Upper lobe of left lung (tissue), 6 donors: ENCODE measurements at regions not wholly inside any gene's neighbourhood (a gene's known extent, or its start where the extent isn't known, plus 50 kb on each side); places are given as distances from the start of the nearest gene placed in this dataset.

Experiments used
- ATAC-seq, 2 donors: fragments of 200-7000 bp; cut with Tn5 transposase; one replicate each; pipeline ENCODE4 v1.9.1; 2022; ENCODE audit warnings: mild to moderate bottlenecking in 2 of 2, moderate library complexity in 2 of 2; ENCODE audit not compliant: low FRiP score in 2 of 2
- DNase-seq, 2 donors: peaks; one replicate each; pipeline ENCODE4 v3.0.0-alpha.2; 2019 to 2020
- H3K27ac ChIP-seq, 4 donors: fragments of 200-600 bp; sonication (generic); one replicate each; pipeline ENCODE4 v1.5.1; 2016 to 2019
- H3K27me3 ChIP-seq, 4 donors: fragments of 200-600 bp; sonication (generic); one replicate each; pipeline ENCODE4 v1.5.1; 2017 to 2019
- H3K36me3 ChIP-seq, 4 donors: fragments of 200-600 bp; sonication (generic); one replicate each; pipeline ENCODE4 v1.5.1; 2016 to 2019
- H3K4me1 ChIP-seq, 4 donors: fragments of 200-600 bp; sonication (generic); one replicate each; pipeline ENCODE4 v1.5.1; 2018 to 2019
- H3K4me3 ChIP-seq, 4 donors: fragments of 200-600 bp; sonication (generic); one replicate each; pipeline ENCODE4 v1.5.1; 2017 to 2019; ENCODE audit warnings: mild to moderate bottlenecking in 2 of 4, moderate library complexity in 1 of 4
- H3K9me3 ChIP-seq, 4 donors: fragments of 200-600 bp; sonication (generic); one replicate each; pipeline ENCODE4 v1.5.1; 2018 to 2019
- EP300 ChIP-seq, 4 donors: sonication (generic); formaldehyde crosslinking; IDR thresholded peaks; one replicate each; pipeline ENCODE4 v1.5.1; 2017; ENCODE audit warnings: antibody characterized with exemption in 4 of 4, control low read depth in 2 of 4
- POLR2A ChIP-seq, 4 donors: fragments of 450-650 bp; IDR thresholded peaks; one replicate each; pipeline ENCODE4 v1.5.1; 2016 to 2017; ENCODE audit warnings: antibody characterized with exemption in 4 of 4, mild to moderate bottlenecking in 2 of 4
- POLR2AphosphoS5 ChIP-seq, 2 donors: sonication (generic); formaldehyde crosslinking; IDR thresholded peaks; one replicate each; pipeline ENCODE4 v1.5.1; 2017; ENCODE audit warnings: antibody characterized with exemption in 2 of 2
- WGBS, 2 donors: methylation state at CpG; one replicate each; pipeline ENCODE4 v1.1.5; 2017 to 2018; 5-methylcytosine and 5-hydroxymethylcytosine counted together
- TF ChIP-seq, protein P1 (sequence below), 6 experiments: fragments of 450-650 bp in 4 of 6; fragments of 200-600 bp in 2 of 6; sonication (generic) in 2 of 6; IDR thresholded peaks; one replicate each; pipeline ENCODE4 v1.5.1; 2016 to 2019; ENCODE audit warnings: antibody characterized with exemption in 6 of 6
- donor health status: DM: no; HTN: no; CAD: no; lungs with moderate emphysema.
- donor health status: DM: no; HTN: yes; CAD: no; lungs with severe emphysema.

DNA sequence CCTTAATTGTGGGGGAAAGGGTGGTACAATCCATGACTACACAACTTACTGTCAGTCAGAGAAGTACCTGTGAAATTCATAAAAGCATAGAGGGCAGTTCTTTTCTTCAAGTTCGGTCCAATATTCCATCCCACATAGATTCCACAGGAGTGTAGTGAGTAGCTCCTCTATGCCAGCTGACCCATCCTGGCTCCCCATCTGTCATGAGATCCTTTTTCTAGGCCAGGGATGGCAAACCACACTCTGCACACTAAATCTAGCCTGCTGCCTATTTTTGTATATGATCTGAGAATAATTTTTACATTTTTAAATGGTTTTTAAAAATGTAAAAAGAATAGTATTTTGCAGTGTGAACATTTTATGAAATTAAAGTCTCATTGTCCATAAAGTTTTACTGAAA, 107.0 kb upstream of the TSPAN2 start:
- Histone ChIP-seq H3K4me1 (no peaks in the 10 kb centered on the region), H3K36me3 (no peaks in the 10 kb centered on the region), H3K27me3 (no peaks in the 10 kb centered on the region), H3K4me3 (no peak overlapping the region), H3K27ac (no peak overlapping the region), H3K9me3 (no peaks in the 10 kb centered on the region)
- no peak for ATAC-seq
- 88 to 100% methylated on average over 1 of the region's 1 CpG for WGBS, 2 donors
- TF ChIP-seq, protein P1, sequence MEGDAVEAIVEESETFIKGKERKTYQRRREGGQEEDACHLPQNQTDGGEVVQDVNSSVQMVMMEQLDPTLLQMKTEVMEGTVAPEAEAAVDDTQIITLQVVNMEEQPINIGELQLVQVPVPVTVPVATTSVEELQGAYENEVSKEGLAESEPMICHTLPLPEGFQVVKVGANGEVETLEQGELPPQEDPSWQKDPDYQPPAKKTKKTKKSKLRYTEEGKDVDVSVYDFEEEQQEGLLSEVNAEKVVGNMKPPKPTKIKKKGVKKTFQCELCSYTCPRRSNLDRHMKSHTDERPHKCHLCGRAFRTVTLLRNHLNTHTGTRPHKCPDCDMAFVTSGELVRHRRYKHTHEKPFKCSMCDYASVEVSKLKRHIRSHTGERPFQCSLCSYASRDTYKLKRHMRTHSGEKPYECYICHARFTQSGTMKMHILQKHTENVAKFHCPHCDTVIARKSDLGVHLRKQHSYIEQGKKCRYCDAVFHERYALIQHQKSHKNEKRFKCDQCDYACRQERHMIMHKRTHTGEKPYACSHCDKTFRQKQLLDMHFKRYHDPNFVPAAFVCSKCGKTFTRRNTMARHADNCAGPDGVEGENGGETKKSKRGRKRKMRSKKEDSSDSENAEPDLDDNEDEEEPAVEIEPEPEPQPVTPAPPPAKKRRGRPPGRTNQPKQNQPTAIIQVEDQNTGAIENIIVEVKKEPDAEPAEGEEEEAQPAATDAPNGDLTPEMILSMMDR (IDR thresholded peaks at IDR 0.05): no peak
- TF ChIP-seq POLR2AphosphoS5 (IDR thresholded peaks at IDR 0.05) (no peak), POLR2A (IDR thresholded peaks at IDR 0.05) (no peak), EP300 (IDR thresholded peaks at IDR 0.05) (no peak)
- no peak for DNase-seq

DNA sequence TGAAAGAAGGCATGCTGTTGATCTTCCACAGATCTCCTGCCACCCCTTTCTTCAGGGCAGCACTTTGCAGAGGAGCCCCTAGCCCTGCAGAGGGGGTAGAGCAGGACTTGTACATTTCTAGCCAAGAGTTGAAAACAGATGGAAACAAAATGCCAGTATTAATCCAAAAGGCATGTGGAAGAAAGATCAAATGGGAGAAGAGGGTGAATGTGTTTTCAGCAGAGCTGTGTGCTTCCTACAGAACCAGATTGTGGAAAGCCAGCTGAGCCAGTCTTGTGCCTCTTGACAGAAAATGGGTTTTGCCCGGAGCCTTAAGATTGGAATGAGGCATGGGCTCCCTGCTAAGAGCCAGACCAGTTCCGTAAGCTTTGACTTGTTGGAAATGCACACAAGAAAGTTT, 105.2 kb upstream of the TSPAN2 start:
- Histone ChIP-seq H3K9me3 (no peaks in the 10 kb centered on the region), H3K4me3 (no peak overlapping the region), H3K27me3 (no peaks in the 10 kb centered on the region), H3K27ac (no peak overlapping the region), H3K36me3 (no peaks in the 10 kb centered on the region), H3K4me1 (no peaks in the 10 kb centered on the region)
- no peak for DNase-seq
- TF ChIP-seq POLR2A (IDR thresholded peaks at IDR 0.05) (no peak), POLR2AphosphoS5 (IDR thresholded peaks at IDR 0.05) (no peak), EP300 (IDR thresholded peaks at IDR 0.05) (no peak)
- TF ChIP-seq, protein P1 (IDR thresholded peaks at IDR 0.05): no peak
- 33 to 64% methylated on average over 2 of the region's 2 CpGs for WGBS, 2 donors
- no peak for ATAC-seq

DNA sequence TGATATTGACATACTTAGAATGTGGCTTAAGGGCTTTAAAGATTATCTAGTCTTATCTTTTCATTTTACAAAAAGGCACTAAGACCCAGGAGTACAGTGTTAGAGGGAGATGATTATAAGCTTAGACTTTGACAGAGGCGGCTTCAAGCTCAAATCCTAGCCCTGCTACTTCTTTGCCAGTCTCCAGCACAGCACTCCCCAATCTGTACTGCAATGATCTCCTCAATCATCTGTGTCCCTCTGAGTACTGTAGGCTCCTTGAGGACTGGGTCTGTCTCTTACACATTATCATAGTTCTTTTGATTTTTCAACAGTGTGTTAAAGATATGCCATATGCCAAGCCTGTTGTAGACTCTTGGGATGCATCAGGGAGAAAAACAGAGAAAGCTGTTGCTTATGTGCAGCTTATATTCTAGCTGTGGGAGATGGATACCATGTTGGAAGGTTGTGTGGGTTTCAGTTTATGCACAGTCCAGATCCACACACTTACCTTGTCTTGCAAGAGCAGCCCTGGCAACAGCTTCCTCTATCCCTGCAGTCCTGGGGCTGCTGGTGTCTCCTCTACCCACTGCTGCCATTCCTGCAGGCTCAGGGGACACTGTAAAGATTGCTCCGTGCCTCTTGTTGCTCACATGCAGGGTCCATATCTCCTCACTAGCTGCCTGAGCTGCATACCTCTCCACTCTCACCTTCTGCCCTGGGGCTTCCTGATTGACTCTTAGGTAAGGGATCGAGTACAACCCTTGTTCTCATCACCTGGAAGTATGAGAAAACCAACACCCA, 103.9 kb upstream of the TSPAN2 start:
- no peak overlapping the region for H3K4me3 ChIP-seq
- TF ChIP-seq, protein P1 (IDR thresholded peaks at IDR 0.05): no peak
- TF ChIP-seq POLR2AphosphoS5 (IDR thresholded peaks at IDR 0.05) (no peak), EP300 (IDR thresholded peaks at IDR 0.05) (no peak), POLR2A (IDR thresholded peaks at IDR 0.05) (no peak)
- H3K9me3 ChIP-seq: no peaks in the 10 kb centered on the region
- ATAC-seq (no peak), DNase-seq (no peak)
- no peaks in the 10 kb centered on the region for H3K4me1 ChIP-seq
- H3K36me3 ChIP-seq: no peaks in the 10 kb centered on the region
- H3K27me3 ChIP-seq: no peaks in the 10 kb centered on the region
- 75 to 79% methylated on average over 3 of the region's 3 CpGs for WGBS, 2 donors
- H3K27ac ChIP-seq: no peak overlapping the region

DNA sequence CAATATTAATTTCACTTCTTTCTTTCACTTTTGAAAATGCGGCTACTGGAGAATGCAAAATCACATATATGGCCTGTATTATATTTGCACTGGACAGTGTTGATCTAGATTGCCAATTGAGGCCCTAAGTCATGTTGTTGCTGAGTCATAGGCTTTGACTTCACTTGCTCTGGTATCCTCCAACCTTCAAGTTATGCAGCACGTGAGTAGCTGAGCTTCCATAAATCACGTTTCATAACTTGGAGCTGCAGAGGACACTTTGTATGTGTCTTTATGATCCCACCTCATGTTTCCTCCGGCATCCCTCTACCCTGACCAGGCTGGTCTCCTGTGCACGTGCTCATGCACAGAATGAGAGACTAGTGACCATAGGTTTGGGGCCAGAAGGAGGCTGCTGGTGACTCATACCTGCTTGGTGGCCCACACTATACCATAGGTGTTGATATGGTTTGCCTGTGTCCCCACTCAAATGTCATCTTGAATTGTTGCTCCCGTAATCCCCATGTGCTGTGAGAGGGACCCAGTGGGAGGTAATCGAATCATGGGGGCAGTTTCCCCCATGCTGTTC, 103.0 kb upstream of the TSPAN2 start:
- Histone ChIP-seq H3K9me3 (no peaks in the 10 kb centered on the region), H3K27me3 (no peaks in the 10 kb centered on the region), H3K36me3 (no peaks in the 10 kb centered on the region), H3K4me1 (no peaks in the 10 kb centered on the region), H3K27ac (no peak overlapping the region), H3K4me3 (no peak overlapping the region)
- ATAC-seq (no peak), DNase-seq (no peak)
- 78 to 96% methylated on average over 6 to 7 of the region's 7 CpGs for WGBS, 2 donors
- TF ChIP-seq, protein P1 (IDR thresholded peaks at IDR 0.05): no peak
- TF ChIP-seq POLR2A (IDR thresholded peaks at IDR 0.05) (no peak), POLR2AphosphoS5 (IDR thresholded peaks at IDR 0.05) (no peak), EP300 (IDR thresholded peaks at IDR 0.05) (no peak)

DNA sequence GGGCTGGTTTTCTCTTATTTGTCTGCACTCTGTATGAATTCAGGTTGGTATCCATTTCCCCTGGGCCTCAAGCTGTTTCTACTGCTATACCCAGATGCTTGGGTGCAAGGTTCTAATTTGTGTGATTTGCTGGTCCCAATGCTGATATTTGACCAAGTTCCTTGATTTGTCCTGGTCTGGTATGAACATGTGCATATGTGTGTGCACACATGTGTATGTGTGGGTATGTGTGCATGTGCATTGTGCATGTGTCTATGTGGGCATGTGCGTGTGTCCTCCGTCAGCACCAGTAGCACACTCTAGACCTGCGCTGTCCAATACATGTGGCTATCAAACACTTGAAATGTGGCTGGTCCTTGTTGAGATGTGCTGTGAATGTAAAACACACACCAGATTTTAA, 102.4 kb upstream of the TSPAN2 start:
- H3K36me3 ChIP-seq: no peaks in the 10 kb centered on the region
- DNase-seq: no peak
- no peaks in the 10 kb centered on the region for H3K9me3 ChIP-seq
- TF ChIP-seq EP300 (IDR thresholded peaks at IDR 0.05) (no peak), POLR2AphosphoS5 (IDR thresholded peaks at IDR 0.05) (no peak), POLR2A (IDR thresholded peaks at IDR 0.05) (no peak)
- TF ChIP-seq, protein P1 (IDR thresholded peaks at IDR 0.05): no peak
- WGBS, 2 donors: 97 to 98% methylated on average over 3 of the region's 3 CpGs
- no peak for ATAC-seq
- no peak overlapping the region for H3K27ac ChIP-seq
- no peaks in the 10 kb centered on the region for H3K27me3 ChIP-seq
- H3K4me3 ChIP-seq: no peak overlapping the region
- H3K4me1 ChIP-seq: no peaks in the 10 kb centered on the region
